GM12874 (cell line): ENCODE measurements at regions not wholly inside any gene's neighbourhood (a gene's known extent, or its start where the extent isn't known, plus 50 kb on each side); places are given as distances from the start of the nearest gene placed in this dataset.

Experiments used
- TF ChIP-seq, protein P1 (sequence below): IDR thresholded peaks from 2 replicates; pipeline ENCODE4 v1.5.1; 2011; ENCODE audit warnings: low read depth, mild to moderate bottlenecking, control low read depth, low read length, moderate library complexity; ENCODE audit not compliant: insufficient read depth

DNA sequence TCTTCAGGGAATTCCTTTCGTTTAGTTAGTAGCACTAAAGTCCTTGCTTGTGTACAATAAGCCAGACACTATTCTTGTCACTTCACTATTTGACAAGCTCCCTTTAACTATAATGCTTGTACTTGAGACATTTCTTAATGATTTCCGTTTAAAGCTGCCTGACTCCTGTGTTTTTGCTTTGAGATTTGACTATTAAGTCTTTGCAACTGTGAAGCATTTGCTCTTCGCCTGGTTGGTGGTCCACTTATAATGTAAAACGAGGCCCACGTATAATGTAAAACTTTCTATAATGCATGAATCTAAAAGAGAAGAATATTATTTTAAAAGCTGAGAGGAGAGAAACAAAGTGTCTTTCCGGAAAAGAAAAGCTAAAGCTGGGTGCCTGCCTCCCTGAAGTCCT lies 204.1 kb upstream of the FAM47C start:
- TF ChIP-seq, protein P1, sequence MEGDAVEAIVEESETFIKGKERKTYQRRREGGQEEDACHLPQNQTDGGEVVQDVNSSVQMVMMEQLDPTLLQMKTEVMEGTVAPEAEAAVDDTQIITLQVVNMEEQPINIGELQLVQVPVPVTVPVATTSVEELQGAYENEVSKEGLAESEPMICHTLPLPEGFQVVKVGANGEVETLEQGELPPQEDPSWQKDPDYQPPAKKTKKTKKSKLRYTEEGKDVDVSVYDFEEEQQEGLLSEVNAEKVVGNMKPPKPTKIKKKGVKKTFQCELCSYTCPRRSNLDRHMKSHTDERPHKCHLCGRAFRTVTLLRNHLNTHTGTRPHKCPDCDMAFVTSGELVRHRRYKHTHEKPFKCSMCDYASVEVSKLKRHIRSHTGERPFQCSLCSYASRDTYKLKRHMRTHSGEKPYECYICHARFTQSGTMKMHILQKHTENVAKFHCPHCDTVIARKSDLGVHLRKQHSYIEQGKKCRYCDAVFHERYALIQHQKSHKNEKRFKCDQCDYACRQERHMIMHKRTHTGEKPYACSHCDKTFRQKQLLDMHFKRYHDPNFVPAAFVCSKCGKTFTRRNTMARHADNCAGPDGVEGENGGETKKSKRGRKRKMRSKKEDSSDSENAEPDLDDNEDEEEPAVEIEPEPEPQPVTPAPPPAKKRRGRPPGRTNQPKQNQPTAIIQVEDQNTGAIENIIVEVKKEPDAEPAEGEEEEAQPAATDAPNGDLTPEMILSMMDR: no peak

DNA sequence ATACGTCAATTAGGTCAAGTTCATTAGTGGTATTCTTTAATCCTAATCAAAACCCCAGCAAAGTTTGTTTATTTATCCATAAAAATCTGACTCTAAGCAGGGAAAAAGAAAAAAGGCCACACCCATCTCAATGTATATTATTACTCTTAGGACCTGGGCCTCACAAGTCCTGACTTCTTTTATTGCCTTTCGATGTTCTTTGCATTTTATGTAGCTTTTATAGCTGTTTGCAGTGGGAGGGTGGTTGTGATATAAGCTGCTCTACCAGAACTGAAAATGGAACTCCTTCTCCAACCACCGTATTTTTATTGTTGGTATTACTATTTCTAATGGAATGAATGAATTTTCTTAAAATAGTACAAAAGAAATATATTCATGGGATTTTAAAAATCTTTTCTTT lies 163.3 kb upstream of the FAM47C start:
- TF ChIP-seq, protein P1: no peak

- TF ChIP-seq, protein P1: no peak
These were observed 160.7 kb upstream of the FAM47C start for GRCh38 chrX:36847496-36847895.

DNA sequence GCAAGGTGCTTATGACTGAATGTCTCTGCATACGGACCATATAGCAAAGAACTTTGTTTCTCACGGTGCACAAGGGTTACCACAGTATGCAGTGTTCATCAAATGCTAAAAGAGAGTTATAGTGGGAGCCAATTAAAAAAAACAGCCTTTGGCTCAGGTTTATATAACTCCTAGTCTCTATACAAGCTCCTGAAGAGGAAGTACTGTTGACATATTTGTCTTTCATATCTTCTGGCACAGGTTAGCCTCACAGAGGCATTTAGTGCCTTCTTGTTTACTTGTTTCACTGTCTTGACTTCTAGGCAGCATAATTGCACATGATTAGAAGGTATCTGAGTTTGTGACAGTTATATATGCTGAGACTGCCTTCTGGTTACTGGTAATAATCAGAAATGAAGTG lies 158.8 kb upstream of the FAM47C start:
- TF ChIP-seq, protein P1: no peak

DNA sequence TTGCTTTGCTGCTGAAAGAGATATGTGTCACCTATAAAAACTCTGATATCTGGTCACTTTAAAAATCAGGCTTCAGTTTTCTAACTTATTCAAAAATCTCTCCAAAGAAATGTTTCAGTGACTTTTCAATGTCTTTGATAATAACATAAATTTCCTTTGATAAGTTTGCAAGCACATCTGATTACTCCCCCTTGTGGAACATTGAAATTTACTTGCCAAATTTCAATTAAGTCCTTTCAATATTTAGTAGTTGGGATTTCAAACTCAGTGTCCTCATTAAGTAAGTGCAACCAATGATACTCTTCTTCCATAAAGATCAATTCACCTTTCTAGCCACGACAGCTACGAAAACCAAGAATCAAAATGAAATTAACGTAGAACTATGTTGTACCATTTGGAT lies 151.3 kb upstream of the FAM47C start:
- TF ChIP-seq, protein P1: no peak

- TF ChIP-seq, protein P1: no peak
These were observed 148.9 kb upstream of the FAM47C start for GRCh38 chrX:36859231-36859630.

- TF ChIP-seq, protein P1: no peak
These were observed 146.6 kb upstream of the FAM47C start for GRCh38 chrX:36861601-36862000.

GRCh38 chrX:36867143-36867542 lies 141.0 kb upstream of the FAM47C start:
- TF ChIP-seq, protein P1: 0 out of 2 replicates have a peak, but pooled peaks have one; percentile 4
